GM15510 (cell line): ENCODE measurements at regions not wholly inside any gene's neighbourhood (a gene's known extent, or its start where the extent isn't known, plus 50 kb on each side); places are given as distances from the start of the nearest gene placed in this dataset.

ENCODE experiments used
- POLR2A ChIP-seq: IDR thresholded peaks from 3 replicates; pipeline ENCODE4 v1.6.1; 2011; ENCODE audit warnings: borderline replicate concordance; ENCODE audit not compliant: insufficient read length; ENCODE audit errors: extremely low read depth

DNA sequence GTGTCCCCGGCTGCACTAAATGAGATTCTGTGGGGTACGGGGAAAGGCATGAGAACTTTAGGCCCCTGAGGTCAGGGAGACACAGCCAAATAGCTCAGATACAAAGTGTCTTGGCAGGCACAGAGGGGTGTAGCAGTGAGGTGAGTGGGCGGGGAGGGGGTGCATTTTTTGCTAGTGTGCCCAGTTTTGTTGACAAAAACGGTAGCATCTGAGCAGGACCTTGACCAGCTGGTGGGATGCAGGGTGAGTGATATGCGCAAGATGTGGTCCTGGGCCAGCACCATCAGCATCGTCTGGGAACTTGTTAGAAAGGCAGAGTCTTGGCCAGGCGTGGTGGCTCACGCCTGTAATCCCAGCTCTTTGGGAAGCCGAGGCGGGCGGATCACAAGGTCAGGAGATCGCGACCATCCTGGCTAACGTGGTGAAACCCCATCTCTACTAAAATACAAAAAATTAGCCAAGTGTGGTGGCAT is 127.3 kb upstream of the LGALSL start:
- TF ChIP-seq POLR2A = no peak

DNA sequence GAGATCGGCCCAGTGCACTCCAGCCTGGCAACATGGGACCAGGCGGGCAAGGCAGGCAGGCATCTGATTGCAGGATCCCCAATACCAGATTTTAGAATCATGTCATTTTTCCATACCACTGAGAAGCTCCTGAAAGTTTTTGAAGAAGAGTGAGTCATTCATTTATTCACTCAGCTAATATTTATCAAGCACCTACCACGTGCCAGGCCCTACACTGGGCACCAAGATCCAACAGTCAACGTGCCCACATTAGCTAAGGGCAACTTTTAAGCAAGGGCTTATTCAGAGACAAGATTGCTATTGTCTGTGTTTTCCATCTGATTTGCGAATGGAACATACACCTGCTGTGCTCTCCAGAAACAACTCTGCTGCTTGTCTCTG is 126.8 kb upstream of the LGALSL start:
- no peak for TF ChIP-seq POLR2A

DNA sequence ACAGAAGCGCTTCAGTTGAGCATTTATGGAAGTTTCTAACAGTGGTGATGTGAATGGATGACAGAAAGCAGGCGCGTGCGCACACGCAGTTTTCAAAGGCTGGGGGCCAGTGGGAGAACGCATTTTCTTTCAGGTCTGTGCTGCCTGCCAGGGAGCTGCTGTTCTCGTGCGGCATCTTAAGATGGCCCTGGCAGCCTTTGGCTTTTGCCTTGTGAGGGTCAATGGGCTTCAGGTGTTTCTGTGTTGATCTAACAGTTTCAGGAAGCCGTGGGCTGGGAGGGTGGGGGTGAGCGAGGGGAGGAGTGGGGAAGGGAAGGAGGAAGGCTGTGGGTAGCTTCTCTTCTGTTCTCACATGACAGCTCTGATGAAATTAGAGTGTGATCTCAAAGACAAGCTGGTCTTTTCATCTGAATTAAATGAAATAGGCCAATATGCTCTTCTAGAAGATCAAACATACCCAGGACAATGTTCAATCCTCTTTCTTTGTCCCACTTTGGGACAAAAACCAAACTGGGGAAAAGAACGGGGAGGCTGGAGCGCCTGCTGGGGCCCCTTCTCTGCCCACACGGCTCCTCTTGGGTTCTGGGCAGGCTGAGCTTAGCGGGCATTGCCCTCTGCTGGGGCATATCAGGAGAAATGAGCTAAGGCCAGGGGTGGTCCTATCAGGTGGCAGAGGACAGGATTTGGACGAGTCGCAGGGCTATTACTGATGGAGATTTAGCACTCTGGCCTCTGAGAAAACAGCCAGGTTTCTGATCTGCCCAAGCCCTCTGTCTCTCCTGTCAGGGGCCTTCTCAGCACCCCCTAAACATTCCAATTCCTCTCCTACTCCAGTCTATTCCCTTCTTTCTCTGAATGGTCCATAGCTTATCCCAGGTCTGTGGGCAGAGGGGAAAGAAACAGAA is 126.2 kb upstream of the LGALSL start:
- TF ChIP-seq POLR2A = no peak

DNA sequence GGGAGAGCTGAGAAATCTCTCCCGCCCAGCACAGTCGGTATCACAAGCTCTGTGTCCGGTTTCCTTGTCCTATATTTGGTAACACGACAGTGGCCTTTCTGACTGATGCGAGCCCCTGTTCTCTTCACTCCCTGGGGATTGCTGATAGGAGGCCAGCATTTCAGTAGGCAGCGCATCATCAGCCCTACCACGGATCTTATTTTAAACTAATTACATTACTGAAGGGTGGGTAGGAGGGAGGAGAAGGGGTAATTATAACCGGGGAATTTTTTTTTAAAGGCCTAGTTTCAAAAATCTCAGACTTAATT is 125.6 kb upstream of the LGALSL start:
- no peak for TF ChIP-seq POLR2A

DNA sequence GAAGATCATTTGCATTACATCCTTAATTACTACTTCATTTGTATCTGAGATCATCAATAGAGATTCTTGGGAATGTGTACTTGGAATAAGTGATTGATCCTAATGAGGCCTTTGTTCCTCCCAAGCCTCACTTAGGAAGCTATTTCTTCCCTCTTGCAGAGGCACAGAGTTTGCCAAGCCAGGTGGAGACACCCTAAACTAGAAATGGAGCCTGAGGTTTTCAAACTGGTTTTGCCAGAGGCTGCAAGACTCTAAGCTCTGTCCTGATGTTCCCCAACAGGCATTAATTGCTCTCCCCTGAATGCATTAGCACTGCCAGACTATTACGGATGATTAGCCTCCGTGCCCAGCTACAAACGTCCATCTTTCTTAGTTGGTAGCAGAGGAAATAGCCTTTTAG is 125.2 kb upstream of the LGALSL start:
- no peak for TF ChIP-seq POLR2A

DNA sequence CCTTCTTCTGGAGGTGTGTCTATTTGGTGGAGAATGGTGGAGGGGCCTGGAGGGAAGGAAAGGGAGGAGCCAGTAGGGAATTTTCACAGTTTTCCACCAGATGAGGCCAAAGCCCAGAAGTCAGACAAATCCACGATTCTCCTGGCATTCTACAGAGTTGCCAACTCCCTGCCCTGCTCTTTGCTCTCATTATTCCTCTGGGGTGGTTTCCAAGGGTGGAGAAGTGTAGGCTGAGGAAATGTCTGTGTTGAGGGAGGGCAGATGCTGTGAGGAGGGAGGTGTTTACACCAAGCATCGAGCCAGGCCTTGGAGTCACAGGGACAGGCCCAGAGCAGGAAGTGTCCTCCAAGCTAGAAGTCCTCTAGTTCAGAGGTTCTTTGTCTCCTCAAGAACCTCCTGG is 124.1 kb upstream of the LGALSL start:
- no peak for TF ChIP-seq POLR2A

DNA sequence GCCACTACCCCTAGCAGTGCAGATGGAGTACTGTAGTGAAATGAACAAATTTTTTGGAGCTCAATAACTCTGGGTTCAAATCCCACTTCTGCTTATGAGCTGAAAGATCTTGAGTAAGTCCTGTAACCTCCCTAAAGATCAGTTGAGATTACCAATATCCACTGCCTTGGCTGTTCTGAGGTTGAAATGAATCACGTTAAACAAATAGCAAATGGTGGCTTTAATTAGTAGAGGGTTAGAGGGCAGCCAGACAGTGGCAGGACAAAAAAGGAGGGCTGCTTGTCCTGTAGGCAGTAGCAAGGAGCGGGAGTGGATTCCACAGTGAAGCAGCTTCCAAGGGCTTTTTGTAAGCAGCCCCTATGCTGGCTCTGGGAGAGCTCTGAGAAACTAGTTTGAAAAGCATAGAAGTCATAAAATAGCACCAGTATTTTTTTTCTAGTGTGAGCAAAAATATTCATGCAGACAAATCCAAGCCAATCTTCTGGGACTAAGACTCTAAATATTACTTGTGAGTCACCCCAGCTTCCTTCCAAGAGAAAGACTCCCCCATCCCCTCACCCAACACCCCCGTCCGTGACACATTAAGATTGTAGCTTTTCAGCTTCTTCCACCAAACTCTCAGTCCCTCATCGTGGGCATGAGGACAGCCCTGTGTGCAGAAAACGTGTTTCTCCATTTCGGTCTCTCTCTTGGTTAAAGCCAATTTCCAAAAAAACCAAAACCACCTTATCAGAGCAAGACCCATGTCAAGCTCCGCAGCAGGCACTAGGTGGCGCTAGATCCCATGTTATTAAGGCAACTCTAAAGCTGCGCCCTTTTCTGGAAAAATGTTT is 123.5 kb upstream of the LGALSL start:
- no peak for TF ChIP-seq POLR2A

DNA sequence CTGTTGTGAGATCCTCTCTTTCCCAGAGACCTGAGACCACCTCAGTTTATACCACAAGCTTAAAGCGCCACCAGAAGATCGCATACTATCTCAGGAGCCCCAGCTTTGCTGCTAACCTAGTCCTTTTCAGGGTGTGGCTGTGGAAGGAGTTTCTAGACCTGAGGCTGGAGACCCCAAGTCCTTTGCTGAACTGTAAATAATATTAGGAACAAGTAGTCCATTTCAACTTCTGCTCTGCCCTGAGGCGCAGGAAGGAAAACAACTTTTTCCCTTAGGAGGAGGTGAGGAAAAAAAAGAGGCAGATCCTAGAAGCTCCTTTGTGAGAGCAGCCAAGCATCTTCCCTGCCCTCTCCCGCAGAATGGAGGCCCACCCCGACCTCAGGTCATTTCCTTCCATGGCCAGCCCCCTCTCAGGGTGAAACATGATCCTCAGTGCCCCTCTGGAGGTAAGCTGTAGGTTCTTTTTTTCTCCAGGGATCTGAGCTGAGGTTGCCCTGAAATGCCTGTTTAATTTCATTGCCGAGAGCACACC is 122.8 kb upstream of the LGALSL start:
- no peak for TF ChIP-seq POLR2A

DNA sequence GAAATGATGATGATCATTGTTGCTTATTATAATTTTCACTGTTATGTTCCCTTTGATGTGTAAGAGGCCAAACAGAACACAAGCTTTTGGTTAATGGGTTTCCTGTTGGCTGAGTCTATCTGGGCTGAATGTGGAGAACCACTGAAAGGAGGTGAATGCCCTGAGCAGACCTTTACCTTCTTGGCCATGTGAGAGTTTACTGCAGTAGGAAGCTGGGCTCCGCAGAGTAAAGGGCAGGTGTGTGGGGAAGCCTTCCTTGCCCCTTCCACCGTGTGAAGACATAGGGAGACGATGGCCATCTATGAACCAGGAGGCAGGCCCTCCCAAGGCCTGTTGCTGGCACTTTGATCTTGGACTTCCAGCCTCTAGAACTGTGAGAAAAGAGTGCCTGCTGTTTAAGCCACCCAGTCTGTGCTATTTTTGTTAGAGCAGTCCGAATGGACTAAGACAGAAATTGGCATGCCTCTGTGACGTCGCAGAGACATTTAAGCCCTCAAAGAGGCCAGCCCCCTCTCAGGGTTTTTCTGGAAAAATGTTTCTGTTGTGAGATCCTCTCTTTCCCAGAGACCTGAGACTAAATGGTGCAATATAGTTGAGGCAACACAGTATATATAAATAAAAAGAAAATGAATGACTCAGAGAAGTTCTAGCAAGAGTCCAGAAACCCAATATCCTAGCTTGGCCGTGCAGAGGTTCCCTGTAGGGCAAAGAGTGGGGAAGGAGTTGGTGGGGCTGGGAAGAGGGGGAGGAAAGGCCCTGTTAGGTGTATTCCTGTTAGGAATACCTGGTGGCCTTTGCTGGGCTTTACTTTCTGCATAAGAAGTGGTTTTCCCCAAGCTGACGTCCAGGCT is 121.9 kb upstream of the LGALSL start:
- TF ChIP-seq POLR2A = no peak

DNA sequence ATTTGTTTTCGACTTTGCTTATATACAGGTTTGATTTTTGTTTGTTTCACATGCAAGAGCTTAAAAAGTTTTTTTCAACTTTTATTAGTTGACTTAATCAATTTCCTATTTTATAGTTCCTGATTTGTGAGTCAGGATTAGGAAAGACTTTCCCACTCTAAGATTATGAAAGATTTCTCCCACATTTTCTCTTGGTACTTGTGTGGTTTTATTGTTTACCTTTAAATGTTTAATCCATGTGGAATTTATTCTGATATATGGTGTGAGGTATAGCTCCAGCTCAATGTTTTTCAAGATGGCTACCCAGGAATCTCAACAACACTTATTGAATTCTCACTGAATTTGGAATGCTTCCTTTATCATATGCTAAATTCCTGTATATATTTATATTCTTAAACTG is 117.8 kb upstream of the LGALSL start:
- no peak for TF ChIP-seq POLR2A

DNA sequence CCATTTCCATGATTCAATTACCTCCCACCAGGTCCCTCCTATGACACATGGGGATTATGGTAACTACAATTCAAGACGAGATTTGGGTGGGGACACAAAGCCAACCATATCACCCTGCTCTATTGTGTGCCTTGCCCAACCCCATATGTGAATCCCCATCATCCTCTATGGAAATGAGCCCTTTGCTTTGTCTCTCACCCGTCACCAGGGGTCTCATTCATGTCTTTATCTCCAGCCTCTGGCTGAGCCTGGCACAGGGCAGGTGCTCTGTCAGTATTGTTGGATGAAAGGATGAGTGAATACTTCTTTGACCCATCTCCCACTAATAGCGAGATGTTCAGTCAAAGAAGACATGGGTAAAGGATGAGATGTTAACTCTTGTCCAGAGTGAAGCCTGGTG is 116.6 kb upstream of the LGALSL start:
- TF ChIP-seq POLR2A = no peak

DNA sequence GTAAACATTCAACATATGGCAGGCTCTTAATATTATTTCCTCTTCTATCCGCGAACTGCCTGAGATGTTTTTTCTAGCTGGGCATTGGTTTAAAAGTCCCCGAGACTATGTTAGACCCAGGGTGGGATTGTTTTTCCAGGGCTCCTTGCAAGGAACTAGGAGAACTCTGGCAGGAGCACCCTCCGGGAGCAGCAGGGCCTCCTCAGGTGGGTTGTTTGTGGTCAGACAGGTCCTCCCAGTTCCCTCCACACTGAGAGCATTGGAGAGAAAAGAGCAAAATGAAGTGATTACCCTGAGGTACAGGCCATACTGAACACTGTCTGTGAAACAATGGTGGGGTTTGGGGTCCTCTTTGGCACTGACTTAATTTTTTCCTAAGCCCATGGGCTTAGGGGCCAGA is 115.9 kb upstream of the LGALSL start:
- TF ChIP-seq POLR2A = no peak

DNA sequence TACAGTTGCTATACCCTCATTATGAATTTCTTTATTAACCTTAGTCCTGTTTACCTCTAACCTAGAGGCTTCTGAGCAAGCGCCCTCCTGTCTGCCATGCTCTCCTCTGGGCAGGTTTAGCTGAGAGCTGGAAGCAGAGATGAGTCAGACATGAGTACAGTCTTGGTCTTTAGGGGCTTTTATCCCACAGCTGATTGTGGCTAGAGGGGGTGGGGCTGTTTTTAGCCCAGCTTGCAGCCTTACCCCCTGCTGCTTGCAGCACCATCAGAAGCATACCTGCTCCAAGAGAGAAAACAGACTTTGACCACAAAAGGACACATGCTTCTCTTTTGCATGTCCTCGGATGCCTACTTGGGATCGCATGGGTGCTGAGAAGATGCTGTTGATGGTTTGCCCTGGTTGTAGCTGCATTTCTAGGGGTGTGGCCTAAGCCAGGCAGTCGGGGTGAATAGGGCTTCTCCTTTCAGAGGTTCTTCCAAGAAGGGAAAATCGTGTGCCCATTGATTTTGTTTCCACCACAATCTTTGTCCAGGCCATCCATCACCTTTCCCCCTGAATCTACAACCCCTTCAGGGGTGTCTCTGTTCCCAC is 115.0 kb upstream of the LGALSL start:
- TF ChIP-seq POLR2A = no peak

DNA sequence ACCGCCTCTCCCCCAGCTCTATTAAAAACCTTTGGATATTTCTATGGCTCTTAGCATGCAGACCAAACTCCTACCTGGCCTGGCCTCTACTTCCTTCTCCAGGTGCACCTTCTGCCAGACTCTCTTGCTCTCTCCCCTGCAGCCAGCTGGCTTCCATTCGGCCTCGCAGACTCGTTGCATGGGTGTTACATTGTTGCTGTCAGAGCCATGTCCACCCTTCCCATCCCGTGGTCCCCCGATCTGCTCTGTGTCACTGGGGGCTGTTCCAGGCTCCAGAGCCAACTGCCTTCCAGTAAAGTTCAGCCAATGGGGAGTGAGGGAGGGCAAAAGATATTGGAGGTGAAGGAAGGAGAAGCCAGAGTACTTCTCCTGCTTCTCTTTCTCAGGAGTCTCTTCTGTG is 112.5 kb upstream of the LGALSL start:
- no peak for TF ChIP-seq POLR2A

DNA sequence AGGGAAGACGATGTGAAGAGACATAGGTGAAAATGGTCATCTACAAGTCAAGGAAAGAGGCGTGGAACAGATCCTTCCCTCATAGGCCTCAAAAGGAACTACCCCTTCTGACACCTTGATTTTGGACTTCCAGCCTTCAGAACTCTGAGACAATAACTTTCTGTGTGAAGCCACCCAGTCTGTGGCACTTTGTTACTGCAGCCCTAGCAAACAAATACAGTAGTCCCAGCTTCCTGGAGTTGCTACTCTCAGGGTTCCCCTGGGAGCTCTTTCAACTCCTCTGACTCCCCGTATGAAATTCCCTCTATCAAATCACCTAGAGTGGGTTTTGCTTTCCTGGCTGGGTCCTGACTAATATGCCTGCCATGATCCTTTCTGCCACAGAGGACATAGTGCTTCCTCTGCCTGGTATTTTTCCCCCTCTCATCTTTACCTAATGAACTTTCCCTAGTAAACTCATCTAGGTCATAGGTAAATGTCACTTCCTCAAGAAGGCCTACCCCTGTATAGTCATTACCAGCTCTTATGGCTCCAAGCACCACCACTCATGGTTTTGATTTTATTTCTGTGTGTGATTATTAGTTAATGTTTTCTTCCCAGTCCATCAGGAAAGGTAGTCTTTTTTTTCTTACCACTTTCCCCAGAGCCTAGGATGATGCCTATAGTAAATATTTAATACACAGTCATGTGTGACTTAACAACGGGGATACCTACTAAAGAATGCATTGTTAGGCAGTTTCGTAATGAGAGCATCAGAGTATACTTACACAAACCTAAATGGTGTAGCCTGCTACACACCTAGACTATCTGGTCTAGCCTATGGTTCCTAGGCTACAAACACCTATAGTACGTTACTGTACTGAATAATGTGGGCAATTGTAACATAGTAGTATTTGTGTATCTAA is 111.5 kb upstream of the LGALSL start:
- TF ChIP-seq POLR2A = no peak
